GM06990 (cell line): ENCODE measurements at regions not wholly inside any gene's neighbourhood (a gene's known extent, or its start where the extent isn't known, plus 50 kb on each side); places are given as distances from the start of the nearest gene placed in this dataset.
"Not testable (repeated sequence)": the region's sequence is repeated elsewhere in the genome, so short reads cannot be mapped to it uniquely, and the experiment has no call there.

ENCODE experiments used
- DNase-seq: peaks from one replicate; pipeline ENCODE4 v3.0.0-alpha.2; 2011; ENCODE audit not compliant: insufficient read length; ENCODE audit errors: extremely low read depth
- H3K27me3 ChIP-seq: replicated peaks from 2 replicates; pipeline ENCODE4 v1.6.0; 2011; ENCODE audit warnings: low read length; ENCODE audit not compliant: control insufficient read depth, insufficient read depth
- H3K36me3 ChIP-seq: 2 replicates; pipeline ENCODE4 v1.5.1; 2011; ENCODE audit warnings: low read length; ENCODE audit not compliant: control insufficient read depth, insufficient read depth
- H3K4me3 ChIP-seq: replicated peaks from 2 replicates; pipeline ENCODE4 v1.5.1; 2011; ENCODE audit warnings: low read depth, mild to moderate bottlenecking, control low read depth, low read length
- CTCF ChIP-seq: IDR thresholded peaks from 2 replicates; pipeline ENCODE4 v1.5.1; 2011; ENCODE audit warnings: low read length, control low read depth, mild to moderate bottlenecking, inconsistent platforms; ENCODE audit not compliant: insufficient read depth, poor library complexity, severe bottlenecking

DNA sequence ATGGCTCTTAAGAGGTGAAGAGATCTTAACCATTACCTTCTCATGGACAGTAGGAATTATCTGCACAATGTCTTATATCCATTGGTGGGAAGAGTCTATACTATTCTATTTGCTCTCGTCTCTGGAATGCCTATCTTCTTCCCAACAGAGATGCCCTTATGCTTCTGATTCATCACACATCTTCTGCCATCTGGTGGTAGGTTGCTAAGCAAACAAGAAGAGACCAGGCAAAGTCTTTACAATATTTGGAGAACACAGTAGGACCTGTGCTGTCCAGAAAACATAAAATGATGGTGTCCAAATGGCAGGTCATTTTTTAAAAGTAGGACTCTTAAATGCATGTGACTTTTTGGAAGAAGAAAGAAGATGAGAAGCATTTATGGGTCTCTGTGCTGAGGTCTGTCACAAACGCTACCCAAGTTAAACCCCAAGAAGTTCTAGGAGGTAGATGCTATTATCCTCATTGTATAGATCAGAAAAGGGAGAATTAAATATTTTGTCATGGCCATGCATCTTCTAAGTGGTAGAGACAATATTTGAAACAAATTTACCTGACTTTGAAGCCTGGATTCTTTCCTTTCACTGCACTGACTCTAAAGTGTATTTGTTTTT lies 67.8 kb upstream of the NXPH1 start:
- TF ChIP-seq CTCF = peak; percentile 65
- H3K27me3 ChIP-seq = no peaks in the 10 kb centered on the region
- no peak overlapping the region for H3K4me3 ChIP-seq
- no peaks in the 10 kb centered on the region for H3K36me3 ChIP-seq
- DNase-seq = no peak

DNA sequence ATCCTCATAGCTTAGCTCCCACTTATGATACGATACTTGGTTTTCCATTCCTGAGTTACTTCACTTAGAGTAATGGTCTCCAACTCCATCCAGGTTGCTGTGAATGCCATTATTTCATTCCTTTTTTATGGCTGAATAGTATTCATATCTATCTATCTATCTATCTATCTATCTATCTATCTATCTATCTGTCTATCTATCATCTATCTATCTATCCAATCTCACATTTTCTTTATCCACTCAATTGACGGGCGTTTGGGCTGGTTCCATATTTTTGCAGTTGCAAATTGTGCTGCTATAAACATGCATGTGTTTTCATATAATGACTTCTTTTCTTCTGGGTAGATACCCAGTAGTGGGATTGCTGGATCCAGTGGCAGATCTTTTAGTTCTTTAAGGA lies 65.4 kb upstream of the NXPH1 start:
- DNase-seq, H3K4me3 ChIP-seq: not testable (repeated sequence)

GRCh38 chr7:8371742-8372141 lies 61.7 kb upstream of the NXPH1 start:
- Histone ChIP-seq H3K36me3 (no peaks in the 10 kb centered on the region), H3K4me3 (no peak overlapping the region), H3K27me3 (no peaks in the 10 kb centered on the region)
- no peak for TF ChIP-seq CTCF
- no peak for DNase-seq

More for the DNA sequence above, 65.4 kb upstream of the NXPH1 start:
- not testable (repeated sequence) for H3K36me3 ChIP-seq, H3K27me3 ChIP-seq

- H3K4me3 ChIP-seq = no peak overlapping the region
Observed at GRCh38 chr7:8373851-8374250, 59.6 kb upstream of the NXPH1 start.

GRCh38 chr7:8378349-8379019 lies 54.9 kb upstream of the NXPH1 start:
- Histone ChIP-seq H3K36me3 (no peaks in the 10 kb centered on the region), H3K27me3 (no peaks in the 10 kb centered on the region), H3K4me3 (no peak overlapping the region)
- no peak for DNase-seq
- TF ChIP-seq CTCF = no peak

More at GRCh38 chr7:8373851-8374250, 59.6 kb upstream of the NXPH1 start:
- Histone ChIP-seq H3K36me3 (no peaks in the 10 kb centered on the region), H3K27me3 (no peaks in the 10 kb centered on the region)
- no peak for DNase-seq
- TF ChIP-seq CTCF = no peak

- no peak for TF ChIP-seq CTCF
- no peak for DNase-seq
Observed at GRCh38 chr7:8379264-8379663, 54.1 kb upstream of the NXPH1 start.

More at GRCh38 chr7:8379264-8379663, 54.1 kb upstream of the NXPH1 start:
- no peaks in the 10 kb centered on the region for H3K36me3 ChIP-seq
- H3K4me3 ChIP-seq = no peak overlapping the region
- H3K27me3 ChIP-seq = no peaks in the 10 kb centered on the region
